ENCODE measurements at regions not wholly inside any gene's neighbourhood (a gene's known extent, or its start where the extent isn't known, plus 50 kb on each side); places are given as distances from the start of the nearest gene placed in this dataset.

- no peak overlapping the region for H3K4me3 ChIP-seq
- 64 to 69% (median 66%) methylated on average over 6 of the region's 6 CpGs for WGBS, 3 donors
- TF ChIP-seq EP300 (IDR thresholded peaks at IDR 0.05) (no peak), CTCF (IDR thresholded peaks at IDR 0.05) (no peak), POLR2A (IDR thresholded peaks at IDR 0.05) (no peak)
Observed at GRCh38 chr15:31163769-31164572, 62.4 kb upstream of the TRPM1 start.

DNA sequence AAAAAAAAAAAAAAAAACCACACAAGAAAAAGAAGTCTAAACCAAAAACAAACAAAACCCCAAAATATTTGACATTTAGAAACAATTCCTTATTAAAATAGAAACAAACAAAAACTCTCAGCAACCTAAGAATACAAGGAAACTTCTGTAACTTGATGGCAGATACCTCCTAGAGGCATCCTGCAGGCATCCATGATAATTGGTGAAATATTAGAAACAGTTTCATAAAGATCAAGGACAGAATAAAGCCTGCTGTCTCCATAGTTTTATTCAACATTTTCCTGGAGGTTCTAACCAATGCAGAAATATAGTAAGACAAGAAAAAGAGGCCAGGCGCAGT lies 63.0 kb upstream of the TRPM1 start:
- TF ChIP-seq CTCF (IDR thresholded peaks at IDR 0.05), result no peak
- TF ChIP-seq POLR2A (IDR thresholded peaks at IDR 0.05), result no peak
- no peak for TF ChIP-seq EP300 (IDR thresholded peaks at IDR 0.05)
- WGBS, 3 donors, result 96 to 97% (median 97%) methylated on average over 1 of the region's 1 CpG
- Histone ChIP-seq H3K4me1 (ENCODE audit: insufficient read depth) (no peaks in the 10 kb centered on the region), H3K27me3 (no peaks in the 10 kb centered on the region), H3K36me3 (no peaks in the 10 kb centered on the region), H3K9me3 (no peaks in the 10 kb centered on the region), H3K27ac (no peak overlapping the region), H3K4me3 (no peak overlapping the region)
- DNase-seq, result no peak
- intact Hi-C loops (cut with DNase I), result no loop called here

More at GRCh38 chr15:31163769-31164572, 62.4 kb upstream of the TRPM1 start:
- no peak overlapping the region for H3K27ac ChIP-seq
- H3K36me3 ChIP-seq, result no peaks in the 10 kb centered on the region
- H3K9me3 ChIP-seq, result no peaks in the 10 kb centered on the region
- intact Hi-C loops (cut with DNase I), result no loop called here
- no peaks in the 10 kb centered on the region for H3K4me1 ChIP-seq (ENCODE audit: insufficient read depth)
- no peak for DNase-seq
- no peaks in the 10 kb centered on the region for H3K27me3 ChIP-seq

DNA sequence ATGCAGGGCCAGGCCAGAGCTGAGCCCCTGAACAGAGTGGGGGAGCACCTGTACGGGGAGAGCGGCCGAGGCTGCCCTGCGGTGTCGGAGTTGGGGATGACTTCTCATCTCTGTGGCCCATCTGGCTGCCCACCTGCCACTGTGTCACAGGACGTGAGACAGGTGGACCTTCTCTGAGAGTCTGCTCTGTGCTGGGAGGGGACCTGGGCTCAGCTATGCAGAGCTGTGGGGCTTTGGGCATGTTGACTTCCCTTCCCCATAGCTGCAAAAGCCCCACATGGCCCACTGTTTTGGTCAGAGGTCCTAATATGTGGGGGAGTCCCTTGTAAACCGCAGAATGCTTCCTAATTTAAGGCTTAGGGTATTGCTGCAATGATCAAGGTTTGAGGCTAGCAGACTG lies 68.0 kb upstream of the TRPM1 start:
- WGBS, 3 donors, result 72 to 82% (median 77%) methylated on average over 7 of the region's 7 CpGs
- no peak for DNase-seq
- no peaks in the 10 kb centered on the region for H3K27me3 ChIP-seq
- no peaks in the 10 kb centered on the region for H3K4me1 ChIP-seq (ENCODE audit: insufficient read depth)
- TF ChIP-seq POLR2A (IDR thresholded peaks at IDR 0.05) (no peak), EP300 (IDR thresholded peaks at IDR 0.05) (no peak), CTCF (IDR thresholded peaks at IDR 0.05) (no peak)
- no peak overlapping the region for H3K27ac ChIP-seq
- H3K4me3 ChIP-seq, result no peak overlapping the region
- no peaks in the 10 kb centered on the region for H3K36me3 ChIP-seq
- intact Hi-C loops (cut with DNase I), result no loop called here
- H3K9me3 ChIP-seq, result no peaks in the 10 kb centered on the region

GRCh38 chr15:31171731-31172130 lies 70.2 kb upstream of the TRPM1 start:
- no peak for TF ChIP-seq CTCF (IDR thresholded peaks at IDR 0.05)
- no peak for TF ChIP-seq POLR2A (IDR thresholded peaks at IDR 0.05)
- TF ChIP-seq EP300 (IDR thresholded peaks at IDR 0.05), result no peak
- Histone ChIP-seq H3K4me3 (no peak overlapping the region), H3K36me3 (no peaks in the 10 kb centered on the region), H3K27ac (no peak overlapping the region), H3K27me3 (no peaks in the 10 kb centered on the region), H3K4me1 (ENCODE audit: insufficient read depth) (no peaks in the 10 kb centered on the region), H3K9me3 (no peaks in the 10 kb centered on the region)
- no peak for DNase-seq
- WGBS, 3 donors, result 87 to 89% (median 89%) methylated on average over 8 of the region's 8 CpGs
- intact Hi-C loops (cut with DNase I), result no loop called here

All from ovary (tissue), 7 donors.